Activated CD4-positive, alpha-beta T cell treated with anti-CD3 and anti-CD28 coated beads, Interleukin-2, amount 10 ng/mL, durations not matched to agents 24 days and 14 days (primary cell): ENCODE measurements at regions not wholly inside any gene's neighbourhood (a gene's known extent, or its start where the extent isn't known, plus 50 kb on each side); places are given as distances from the start of the nearest gene placed in this dataset.

ENCODE experiments used
- DNase-seq: peaks from one replicate; pipeline ENCODE4 v3.0.0; 2022
- H3K27ac Mint-ChIP-seq: one replicate; pipeline ENCODE4 v1.8.0; 2022; ENCODE audit warnings: mild to moderate bottlenecking, mixed read lengths
- H3K27me3 Mint-ChIP-seq: one replicate; pipeline ENCODE4 v1.8.0; 2022; ENCODE audit warnings: mixed read lengths
- H3K36me3 Mint-ChIP-seq: one replicate; pipeline ENCODE4 v1.8.0; 2022; ENCODE audit warnings: low read depth, mild to moderate bottlenecking, mixed read lengths
- H3K4me1 Mint-ChIP-seq: one replicate; pipeline ENCODE4 v1.8.0; 2021; ENCODE audit warnings: mixed read lengths
- H3K4me3 Mint-ChIP-seq: one replicate; pipeline ENCODE4 v1.8.0; 2022; ENCODE audit warnings: mild to moderate bottlenecking, moderate library complexity, mixed read lengths
- H3K9me3 Mint-ChIP-seq: one replicate; pipeline ENCODE4 v1.8.0; 2021; ENCODE audit warnings: mixed read lengths
- intact Hi-C: fragments of 100-400 bp; cut with micrococcal nuclease; formaldehyde crosslinking; loops from one replicate; pipeline ENCODE4 v1.15.1; 2023

GRCh38 chr3:157830556-157831236, 275.5 kb downstream of the SHOX2 start:
- Mint-ChIP-seq H3K9me3 (no peaks in the 10 kb centered on the region), H3K36me3 (no peaks in the 10 kb centered on the region), H3K27me3 (no peaks in the 10 kb centered on the region), H3K4me3 (no peak overlapping the region), H3K27ac (no peak overlapping the region), H3K4me1 (no peaks in the 10 kb centered on the region)
- no peak for DNase-seq
- intact Hi-C loops = no loop called here

GRCh38 chr3:157829786-157830185, 276.4 kb downstream of the SHOX2 start:
- DNase-seq = no peak
- Mint-ChIP-seq H3K27me3 (no peaks in the 10 kb centered on the region), H3K27ac (no peak overlapping the region), H3K4me1 (no peaks in the 10 kb centered on the region), H3K4me3 (no peak overlapping the region), H3K36me3 (no peaks in the 10 kb centered on the region), H3K9me3 (no peaks in the 10 kb centered on the region)
- intact Hi-C loops = no loop called here

- no peaks in the 10 kb centered on the region for H3K27me3 Mint-ChIP-seq
- H3K36me3 Mint-ChIP-seq = no peaks in the 10 kb centered on the region
- intact Hi-C loops = no loop called here
- H3K4me3 Mint-ChIP-seq = no peak overlapping the region
- no peak for DNase-seq
- no peak overlapping the region for H3K27ac Mint-ChIP-seq
- no peaks in the 10 kb centered on the region for H3K9me3 Mint-ChIP-seq
- no peaks in the 10 kb centered on the region for H3K4me1 Mint-ChIP-seq
These were observed 281.9 kb downstream of the SHOX2 start for GRCh38 chr3:157824281-157824680.

GRCh38 chr3:157823050-157823449, 283.2 kb downstream of the SHOX2 start:
- intact Hi-C loops = no loop called here
- H3K9me3 Mint-ChIP-seq = no peaks in the 10 kb centered on the region
- no peaks in the 10 kb centered on the region for H3K36me3 Mint-ChIP-seq
- H3K27me3 Mint-ChIP-seq = no peaks in the 10 kb centered on the region
- no peaks in the 10 kb centered on the region for H3K4me1 Mint-ChIP-seq
- H3K4me3 Mint-ChIP-seq = no peak overlapping the region
- no peak overlapping the region for H3K27ac Mint-ChIP-seq
- no peak for DNase-seq

- H3K4me3 Mint-ChIP-seq = no peak overlapping the region
- H3K4me1 Mint-ChIP-seq = no peaks in the 10 kb centered on the region
- no peaks in the 10 kb centered on the region for H3K27me3 Mint-ChIP-seq
- no peaks in the 10 kb centered on the region for H3K9me3 Mint-ChIP-seq
- no peak for DNase-seq
- intact Hi-C loops = no loop called here
- H3K36me3 Mint-ChIP-seq = no peaks in the 10 kb centered on the region
- no peak overlapping the region for H3K27ac Mint-ChIP-seq
These were observed 286.1 kb downstream of the SHOX2 start for GRCh38 chr3:157820157-157820517.

GRCh38 chr3:157819270-157820156, 286.7 kb downstream of the SHOX2 start:
- no peaks in the 10 kb centered on the region for H3K4me1 Mint-ChIP-seq
- no peak overlapping the region for H3K27ac Mint-ChIP-seq
- intact Hi-C loops = no loop called here
- no peaks in the 10 kb centered on the region for H3K27me3 Mint-ChIP-seq
- DNase-seq = no peak
- no peaks in the 10 kb centered on the region for H3K9me3 Mint-ChIP-seq
- no peak overlapping the region for H3K4me3 Mint-ChIP-seq
- no peaks in the 10 kb centered on the region for H3K36me3 Mint-ChIP-seq

- Mint-ChIP-seq H3K27ac (no peak overlapping the region), H3K36me3 (no peaks in the 10 kb centered on the region), H3K27me3 (no peaks in the 10 kb centered on the region), H3K4me3 (no peak overlapping the region), H3K9me3 (no peaks in the 10 kb centered on the region), H3K4me1 (no peaks in the 10 kb centered on the region)
- intact Hi-C loops = no loop called here
- no peak for DNase-seq
These were observed 289.3 kb downstream of the SHOX2 start for GRCh38 chr3:157816896-157817295.

- Mint-ChIP-seq H3K9me3 (no peaks in the 10 kb centered on the region), H3K27me3 (no peaks in the 10 kb centered on the region), H3K4me3 (no peak overlapping the region), H3K27ac (no peak overlapping the region), H3K36me3 (no peaks in the 10 kb centered on the region), H3K4me1 (no peaks in the 10 kb centered on the region)
- intact Hi-C loops = no loop called here
- no peak for DNase-seq
These were observed 289.9 kb downstream of the SHOX2 start for GRCh38 chr3:157816296-157816695.

GRCh38 chr3:157815739-157816138, 290.5 kb downstream of the SHOX2 start:
- no peak overlapping the region for H3K4me3 Mint-ChIP-seq
- no peaks in the 10 kb centered on the region for H3K4me1 Mint-ChIP-seq
- no peak for DNase-seq
- H3K27ac Mint-ChIP-seq = no peak overlapping the region
- no peaks in the 10 kb centered on the region for H3K36me3 Mint-ChIP-seq
- H3K9me3 Mint-ChIP-seq = no peaks in the 10 kb centered on the region
- no peaks in the 10 kb centered on the region for H3K27me3 Mint-ChIP-seq
- intact Hi-C loops = no loop called here

- DNase-seq = no peak
- Mint-ChIP-seq H3K4me1 (no peaks in the 10 kb centered on the region), H3K9me3 (no peaks in the 10 kb centered on the region), H3K27ac (no peak overlapping the region), H3K27me3 (no peaks in the 10 kb centered on the region), H3K36me3 (no peaks in the 10 kb centered on the region), H3K4me3 (no peak overlapping the region)
- intact Hi-C loops = no loop called here
These were observed 295.1 kb downstream of the SHOX2 start for GRCh38 chr3:157810924-157811718.

GRCh38 chr3:157807280-157807679, 298.9 kb downstream of the SHOX2 start:
- Mint-ChIP-seq H3K9me3 (no peaks in the 10 kb centered on the region), H3K27ac (no peak overlapping the region), H3K4me3 (no peak overlapping the region), H3K4me1 (no peaks in the 10 kb centered on the region), H3K27me3 (no peaks in the 10 kb centered on the region), H3K36me3 (no peaks in the 10 kb centered on the region)
- no peak for DNase-seq
- intact Hi-C loops = no loop called here

GRCh38 chr3:157805538-157805937, 300.7 kb downstream of the SHOX2 start:
- Mint-ChIP-seq H3K4me3 (no peak overlapping the region), H3K4me1 (no peaks in the 10 kb centered on the region), H3K9me3 (peaks cover 9% of the 10 kb centered on the region), H3K27ac (no peak overlapping the region), H3K36me3 (no peaks in the 10 kb centered on the region), H3K27me3 (no peaks in the 10 kb centered on the region)
- intact Hi-C loops = no loop called here
- no peak for DNase-seq

- no peak overlapping the region for H3K27ac Mint-ChIP-seq
- H3K36me3 Mint-ChIP-seq = no peaks in the 10 kb centered on the region
- no peaks in the 10 kb centered on the region for H3K4me1 Mint-ChIP-seq
- no peaks in the 10 kb centered on the region for H3K27me3 Mint-ChIP-seq
- H3K4me3 Mint-ChIP-seq = no peak overlapping the region
- intact Hi-C loops = no loop called here
- H3K9me3 Mint-ChIP-seq = peaks cover 3% of the 10 kb centered on the region
- DNase-seq = no peak
These were observed 291.6 kb upstream of the VEPH1 start for GRCh38 chr3:157794771-157795170.

- no peak overlapping the region for H3K4me3 Mint-ChIP-seq
- DNase-seq = no peak
- no peaks in the 10 kb centered on the region for H3K4me1 Mint-ChIP-seq
- peaks cover 3% of the 10 kb centered on the region for H3K9me3 Mint-ChIP-seq
- intact Hi-C loops = no loop called here
- H3K27me3 Mint-ChIP-seq = no peaks in the 10 kb centered on the region
- no peak overlapping the region for H3K27ac Mint-ChIP-seq
- H3K36me3 Mint-ChIP-seq = no peaks in the 10 kb centered on the region
These were observed 290.5 kb upstream of the VEPH1 start for GRCh38 chr3:157793745-157794144.
